ENCODE measurements at regions not wholly inside any gene's neighbourhood (a gene's known extent, or its start where the extent isn't known, plus 50 kb on each side); places are given as distances from the start of the nearest gene placed in this dataset.
"Not testable (repeated sequence)": the region's sequence is repeated elsewhere in the genome, so short reads cannot be mapped to it uniquely, and the experiment has no call there.

- H3K9me3 ChIP-seq; intact Hi-C loops (cut with DNase I; ENCODE audit: low total_unique reads); H3K27me3 ChIP-seq; DNase-seq; H3K36me3 ChIP-seq (ENCODE audit: low read depth, missing control alignments); H3K4me1 ChIP-seq; H3K4me3 ChIP-seq; H3K27ac ChIP-seq: not testable (repeated sequence)
- no CpG with 5 or more reads among the region's 8 CpGs for WGBS, 2 donors
Observed at GRCh38 chr15:20100604-20101270, 440.9 kb downstream of the GOLGA6L6 start.

- H3K27me3 ChIP-seq; H3K27ac ChIP-seq; intact Hi-C loops (cut with DNase I; ENCODE audit: low total_unique reads); H3K4me1 ChIP-seq; H3K4me3 ChIP-seq; H3K9me3 ChIP-seq; H3K36me3 ChIP-seq (ENCODE audit: low read depth, missing control alignments); DNase-seq: not testable (repeated sequence)
- 50 to 73% methylated on average over 1 to 2 of the region's 6 CpGs for WGBS, 2 donors
Observed at GRCh38 chr15:20095699-20096303, 445.8 kb downstream of the GOLGA6L6 start.

GRCh38 chr15:20089541-20089940 is 452.1 kb downstream of the GOLGA6L6 start:
- intact Hi-C loops (cut with DNase I; ENCODE audit: low total_unique reads); H3K36me3 ChIP-seq (ENCODE audit: low read depth, missing control alignments); H3K27me3 ChIP-seq; H3K27ac ChIP-seq; DNase-seq; H3K4me3 ChIP-seq; H3K4me1 ChIP-seq; H3K9me3 ChIP-seq: not testable (repeated sequence)
- WGBS, 2 donors = 69 to 100% methylated on average over 2 to 4 of the region's 4 CpGs

- H3K4me1 ChIP-seq; H3K27ac ChIP-seq; H3K4me3 ChIP-seq; H3K27me3 ChIP-seq; DNase-seq; H3K9me3 ChIP-seq; H3K36me3 ChIP-seq (ENCODE audit: low read depth, missing control alignments); intact Hi-C loops (cut with DNase I; ENCODE audit: low total_unique reads): not testable (repeated sequence)
- WGBS, 2 donors = no CpG with 5 or more reads among the region's 6 CpGs
Observed at GRCh38 chr15:20084026-20084425, 457.6 kb downstream of the GOLGA6L6 start.

GRCh38 chr15:20074082-20074481 is 467.5 kb downstream of the GOLGA6L6 start:
- intact Hi-C loops (cut with DNase I; ENCODE audit: low total_unique reads); H3K36me3 ChIP-seq (ENCODE audit: low read depth, missing control alignments); DNase-seq; H3K27me3 ChIP-seq; H3K9me3 ChIP-seq; H3K27ac ChIP-seq; H3K4me3 ChIP-seq; H3K4me1 ChIP-seq: not testable (repeated sequence)
- 85% methylated on average over 21 of the region's 35 CpGs; no CpG with 5 or more reads in 1 of the 2 donors for WGBS, 2 donors

- H3K9me3 ChIP-seq; intact Hi-C loops (cut with DNase I; ENCODE audit: low total_unique reads); H3K4me3 ChIP-seq; H3K27ac ChIP-seq; H3K4me1 ChIP-seq; H3K27me3 ChIP-seq; DNase-seq; H3K36me3 ChIP-seq (ENCODE audit: low read depth, missing control alignments): not testable (repeated sequence)
- 76 to 87% methylated on average over 3 to 5 of the region's 5 CpGs for WGBS, 2 donors
Observed at GRCh38 chr15:20069043-20069442, 472.6 kb downstream of the GOLGA6L6 start.

GRCh38 chr15:20066173-20066572 is 475.4 kb downstream of the GOLGA6L6 start:
- H3K27me3 ChIP-seq = not testable (repeated sequence)

GRCh38 chr15:20065508-20065907 is 476.1 kb downstream of the GOLGA6L6 start:
- H3K27ac ChIP-seq; H3K36me3 ChIP-seq (ENCODE audit: low read depth, missing control alignments); H3K4me1 ChIP-seq; H3K27me3 ChIP-seq; H3K9me3 ChIP-seq; intact Hi-C loops (cut with DNase I; ENCODE audit: low total_unique reads); H3K4me3 ChIP-seq; DNase-seq: not testable (repeated sequence)
- 79% methylated on average over 7 of the region's 10 CpGs; no CpG with 5 or more reads in 1 of the 2 donors for WGBS, 2 donors

More at GRCh38 chr15:20066173-20066572, 475.4 kb downstream of the GOLGA6L6 start:
- intact Hi-C loops (cut with DNase I; ENCODE audit: low total_unique reads); H3K9me3 ChIP-seq; H3K4me3 ChIP-seq; DNase-seq; H3K36me3 ChIP-seq (ENCODE audit: low read depth, missing control alignments); H3K27ac ChIP-seq; H3K4me1 ChIP-seq: not testable (repeated sequence)
- WGBS, 2 donors = 37 to 59% methylated on average over 2 to 3 of the region's 5 CpGs

GRCh38 chr15:20063167-20063566 is 478.4 kb downstream of the GOLGA6L6 start:
- H3K27ac ChIP-seq; H3K4me3 ChIP-seq; intact Hi-C loops (cut with DNase I; ENCODE audit: low total_unique reads); H3K27me3 ChIP-seq; H3K4me1 ChIP-seq; H3K9me3 ChIP-seq; H3K36me3 ChIP-seq (ENCODE audit: low read depth, missing control alignments); DNase-seq: not testable (repeated sequence)
- 65 to 78% methylated on average over 7 of the region's 7 CpGs for whole genome bisulfite sequencing, 2 donors

- H3K9me3 ChIP-seq; H3K27ac ChIP-seq; H3K4me3 ChIP-seq; H3K36me3 ChIP-seq (ENCODE audit: low read depth, missing control alignments); intact Hi-C loops (cut with DNase I; ENCODE audit: low total_unique reads); DNase-seq; H3K4me1 ChIP-seq; H3K27me3 ChIP-seq: not testable (repeated sequence)
- WGBS, 2 donors = 82 to 85% methylated on average over 5 to 10 of the region's 13 CpGs
Observed at GRCh38 chr15:20060838-20061237, 480.8 kb downstream of the GOLGA6L6 start.

GRCh38 chr15:20056871-20057270 is 484.7 kb downstream of the GOLGA6L6 start:
- H3K36me3 ChIP-seq (ENCODE audit: low read depth, missing control alignments); H3K27ac ChIP-seq; intact Hi-C loops (cut with DNase I; ENCODE audit: low total_unique reads); H3K9me3 ChIP-seq; DNase-seq; H3K4me3 ChIP-seq; H3K4me1 ChIP-seq; H3K27me3 ChIP-seq: not testable (repeated sequence)
- 67 to 80% methylated on average over 1 to 5 of the region's 5 CpGs for WGBS, 2 donors

- intact Hi-C loops (cut with DNase I; ENCODE audit: low total_unique reads) = not testable (repeated sequence)
Observed at GRCh38 chr15:20055921-20056320, 485.7 kb downstream of the GOLGA6L6 start.

More at GRCh38 chr15:20055921-20056320, 485.7 kb downstream of the GOLGA6L6 start:
- H3K4me3 ChIP-seq; H3K36me3 ChIP-seq (ENCODE audit: low read depth, missing control alignments); DNase-seq; H3K27me3 ChIP-seq; H3K9me3 ChIP-seq; H3K27ac ChIP-seq; H3K4me1 ChIP-seq: not testable (repeated sequence)
- WGBS, 2 donors = 49 to 57% methylated on average over 3 to 5 of the region's 5 CpGs
